Stimulated activated CD8-positive, alpha-beta memory T cell treated with anti-CD3 and anti-CD28 coated beads, Interleukin-12 subunit alpha, Interleukin-12 subunit beta, amount 100 ng/mL, for 4 hours (primary cell): ENCODE measurements at regions not wholly inside any gene's neighbourhood (a gene's known extent, or its start where the extent isn't known, plus 50 kb on each side); places are given as distances from the start of the nearest gene placed in this dataset.
A peak's percentile ranks its signal among the peaks of the same experiment; 100 is the strongest.
"Not testable (repeated sequence)": the region's sequence is repeated elsewhere in the genome, so short reads cannot be mapped to it uniquely, and the experiment has no call there.

Experiments used
- DNase-seq: peaks from one replicate; pipeline ENCODE4 v3.0.0-alpha.2; 2020; ENCODE audit warnings: low read depth

- DNase-seq = no peak
These were observed 91.7 kb upstream of the PITRM1 start for GRCh38 chr10:3264161-3264761.

DNA sequence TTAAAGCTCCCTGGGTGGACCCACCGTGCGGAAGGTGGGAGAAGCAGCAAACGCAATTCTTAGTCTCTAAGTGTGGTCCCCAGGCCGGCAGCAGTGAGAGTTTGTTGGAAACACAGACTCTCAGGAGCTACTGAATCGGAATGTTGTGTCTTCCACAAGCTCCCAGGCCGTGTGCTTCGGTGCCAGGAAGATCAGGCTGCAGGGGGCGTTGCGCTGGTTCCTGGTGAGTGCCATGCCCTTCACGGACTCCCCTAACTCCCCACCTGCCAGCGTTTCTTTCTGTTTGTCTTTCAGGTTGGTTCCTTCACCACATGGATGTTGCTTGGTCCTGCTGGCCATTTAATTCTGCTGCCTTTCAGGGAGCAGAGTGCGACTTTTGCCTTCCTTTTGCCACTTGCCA lies 91.2 kb upstream of the PITRM1 start:
- DNase-seq = no peak

DNA sequence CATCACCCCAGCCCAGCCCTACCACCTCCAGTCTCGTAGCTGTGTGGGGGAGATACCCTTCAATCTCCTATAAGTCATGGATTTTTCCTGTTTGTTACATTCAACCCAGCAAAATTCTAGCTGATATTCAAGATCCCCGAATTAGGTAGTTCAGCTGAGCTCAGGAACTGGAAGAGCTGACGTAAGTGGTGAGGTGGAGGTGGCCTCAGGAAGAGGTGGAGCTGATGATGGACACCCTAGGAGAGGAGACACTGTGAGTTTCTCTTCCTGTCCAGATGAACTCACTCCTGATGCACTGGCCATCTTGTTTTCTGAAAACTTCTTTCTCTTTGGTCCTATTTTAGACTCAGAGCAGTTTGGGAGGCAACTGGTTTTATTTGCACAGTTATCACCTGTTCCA lies 90.5 kb upstream of the PITRM1 start:
- no peak for DNase-seq

DNA sequence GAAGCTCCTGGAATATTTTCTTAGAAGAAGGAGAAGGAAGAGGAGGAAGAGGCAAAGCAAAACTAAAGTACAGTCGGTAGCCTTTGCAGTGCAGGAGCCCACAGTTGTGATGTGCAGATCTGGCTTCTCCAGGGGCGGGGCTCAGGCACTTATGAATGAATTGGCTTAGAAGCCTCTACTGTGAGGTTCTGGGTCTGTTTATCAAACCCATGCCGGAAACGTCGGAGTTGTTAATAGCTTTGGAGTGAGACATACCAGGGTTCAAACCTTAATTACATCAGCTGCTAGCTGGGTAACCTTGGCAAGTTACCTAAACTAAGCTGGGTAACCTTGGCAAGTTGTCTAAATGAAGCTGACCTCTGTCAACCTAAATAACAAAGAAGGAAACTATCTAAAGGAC lies 89.3 kb upstream of the PITRM1 start:
- DNase-seq = no peak

- DNase-seq = no peak
These were observed 87.7 kb upstream of the PITRM1 start for GRCh38 chr10:3260066-3260834.

GRCh38 chr10:3259499-3259898 lies 86.9 kb upstream of the PITRM1 start:
- DNase-seq = no peak

- no peak for DNase-seq
These were observed 85.8 kb upstream of the PITRM1 start for GRCh38 chr10:3258394-3258793.

GRCh38 chr10:3255616-3256015 lies 83.0 kb upstream of the PITRM1 start:
- DNase-seq = no peak

- DNase-seq = no peak
These were observed 82.5 kb upstream of the PITRM1 start for GRCh38 chr10:3255075-3255474.

GRCh38 chr10:3253974-3254373 lies 81.4 kb upstream of the PITRM1 start:
- not testable (repeated sequence) for DNase-seq

GRCh38 chr10:3251172-3251571 lies 78.6 kb upstream of the PITRM1 start:
- no peak for DNase-seq

DNA sequence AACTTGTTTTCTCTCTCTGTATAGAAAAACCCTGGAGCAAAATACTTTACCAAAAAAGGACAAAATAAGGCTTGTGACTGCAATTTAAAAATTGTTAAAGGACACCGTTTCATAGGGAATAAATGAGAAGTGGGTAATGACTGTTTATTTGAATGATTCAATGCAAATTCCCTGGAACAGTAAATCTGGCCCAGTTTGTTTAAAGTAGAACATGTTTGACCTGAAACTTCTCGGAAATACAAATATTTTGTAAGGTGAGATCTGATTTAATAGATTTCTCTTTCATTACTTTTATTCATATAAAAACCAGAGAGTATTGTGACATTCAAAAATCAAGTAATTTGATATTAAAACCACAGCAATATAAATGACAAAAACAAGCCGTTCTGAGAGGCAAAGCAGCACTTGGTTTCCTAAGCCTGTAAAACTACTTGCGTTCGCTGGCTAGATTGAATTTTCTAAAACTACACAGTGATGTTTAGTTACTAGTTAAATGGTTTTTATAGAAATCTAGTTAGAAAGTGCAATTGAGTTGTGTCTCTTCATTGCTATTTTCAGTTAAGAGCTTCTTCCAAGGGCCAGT lies 76.8 kb upstream of the PITRM1 start:
- DNase-seq = no peak

DNA sequence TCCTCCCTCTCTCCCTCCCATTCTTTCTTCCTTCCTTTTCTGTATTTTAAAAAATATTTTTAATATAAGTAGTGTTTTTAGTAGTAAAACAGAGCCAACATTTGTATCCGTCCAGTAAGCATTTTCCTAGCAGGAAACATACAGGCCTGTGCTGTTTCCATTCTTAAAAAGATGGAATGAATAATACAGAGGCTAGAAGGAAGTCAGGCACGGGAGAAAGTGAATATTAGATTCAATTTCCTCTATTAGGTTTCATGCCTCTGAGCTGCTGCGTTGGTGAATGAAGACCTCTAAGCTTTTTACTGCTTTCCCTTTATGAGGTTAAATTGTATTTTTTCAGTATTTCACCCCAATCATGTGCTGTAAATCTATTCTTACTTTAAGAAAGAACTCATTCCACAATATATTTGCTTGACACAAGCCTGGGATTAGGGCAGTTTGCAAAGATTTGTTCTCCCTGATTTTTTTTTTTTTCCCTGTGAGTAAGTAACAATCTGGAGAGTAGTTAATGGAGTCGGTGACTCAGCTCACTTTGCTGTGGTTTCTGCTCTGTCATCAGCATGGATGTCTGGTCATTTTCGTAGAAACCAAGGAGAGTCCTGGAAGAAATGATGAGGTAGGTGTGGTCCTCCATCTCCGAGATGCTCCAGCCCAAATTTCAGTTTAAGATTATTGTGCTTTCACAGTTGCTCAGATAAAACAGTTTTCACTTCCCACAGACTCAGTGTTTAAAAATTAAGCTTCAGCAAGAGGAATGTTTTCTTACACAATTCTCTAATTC lies 76.1 kb upstream of the PITRM1 start:
- no peak for DNase-seq

GRCh38 chr10:3245395-3245794 lies 72.8 kb upstream of the PITRM1 start:
- DNase-seq = no peak

- no peak for DNase-seq
These were observed 69.5 kb upstream of the PITRM1 start for GRCh38 chr10:3241967-3242650.

DNA sequence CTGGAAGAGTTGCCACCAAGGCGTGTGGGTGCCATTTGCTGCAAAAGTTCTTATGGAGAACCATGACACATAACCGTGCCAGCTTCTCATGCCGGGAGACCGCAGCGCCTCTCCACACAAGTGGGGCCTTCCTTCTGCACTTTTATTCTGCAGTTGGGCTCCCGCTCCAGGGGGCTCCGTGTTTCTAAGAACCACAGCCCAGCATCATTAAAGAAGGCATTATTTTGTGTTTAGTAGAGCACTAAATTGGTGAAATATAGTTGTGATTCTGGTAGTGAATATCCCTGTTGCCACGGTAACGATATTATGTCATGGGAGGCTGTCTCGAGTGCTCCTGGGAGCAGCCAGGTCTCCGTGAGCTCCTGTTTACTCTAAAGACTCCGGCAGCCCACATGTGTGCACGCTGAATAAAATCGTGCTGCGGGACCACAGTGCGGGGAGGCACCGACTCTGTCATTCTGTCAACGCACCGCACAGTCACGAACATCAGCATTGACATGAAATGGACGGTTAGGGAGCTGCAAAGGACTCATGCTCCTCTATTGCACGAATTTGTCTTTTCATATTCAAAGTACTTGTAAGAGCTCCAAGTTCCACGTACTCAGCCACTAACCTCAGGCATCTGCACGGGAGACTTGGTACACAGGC lies 68.8 kb upstream of the PITRM1 start:
- DNase-seq = no peak

GRCh38 chr10:3239920-3240894 lies 67.6 kb upstream of the PITRM1 start:
- no peak for DNase-seq

GRCh38 chr10:3239066-3239919 lies 66.7 kb upstream of the PITRM1 start:
- peak; percentile 39 for DNase-seq

DNA sequence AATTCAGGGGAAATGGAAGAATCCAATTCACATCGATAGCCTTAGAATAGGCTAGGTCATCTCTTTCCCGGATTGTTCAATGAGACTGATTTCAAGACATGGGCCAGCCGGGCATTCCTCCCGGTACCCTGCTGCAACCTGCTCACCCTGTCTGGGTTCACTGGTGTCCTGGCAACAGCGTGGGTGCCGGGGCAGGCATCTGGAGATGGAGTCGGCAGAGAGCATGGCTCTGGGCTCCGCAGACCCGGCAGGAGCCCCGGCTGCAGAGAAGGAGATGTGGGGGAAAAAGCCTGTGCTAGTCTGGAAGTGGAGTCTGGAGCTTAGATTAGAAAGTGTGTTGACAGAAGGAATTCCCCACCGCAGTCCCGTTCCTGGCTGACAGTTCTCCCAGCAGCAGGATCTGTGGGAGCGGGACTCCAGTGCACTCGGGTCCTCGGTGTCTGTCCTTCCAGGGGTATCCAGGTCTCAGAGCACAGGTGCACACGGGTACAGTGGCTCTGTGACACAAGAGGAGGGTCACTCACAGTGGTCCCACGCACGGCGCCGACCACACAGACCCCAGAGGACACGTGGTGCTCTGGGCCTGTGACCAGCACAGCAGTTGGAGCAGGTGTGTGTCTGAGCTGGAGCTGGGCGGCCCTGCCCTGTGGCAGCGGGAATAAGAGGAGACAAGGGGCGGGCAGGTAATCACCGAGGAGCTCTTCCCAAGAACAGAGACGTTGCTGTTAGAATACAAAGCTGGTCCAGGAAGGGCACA lies 65.7 kb upstream of the PITRM1 start:
- no peak for DNase-seq
